HEK293 (cell line): ENCODE measurements at regions not wholly inside any gene's neighbourhood (a gene's known extent, or its start where the extent isn't known, plus 50 kb on each side); places are given as distances from the start of the nearest gene placed in this dataset.

Experiments used
- CTCF ChIA-PET: fragments of 350-600 bp; formaldehyde crosslinking; extraction: SDS; loops from one replicate; lab custom pipeline; 2021; ENCODE audit warnings: antibody characterized with exemption; lab: Yijun Ruan, JAX
- POLR2A ChIA-PET: fragments of 300-600 bp; formaldehyde crosslinking; extraction: SDS; loops from one replicate; lab custom pipeline; 2020; ENCODE audit warnings: antibody characterized with exemption, inconsistent platforms; lab: Yijun Ruan, JAX
- H3K27ac ChIP-seq: fragments of 200-500 bp; sonication (Bioruptor generic); 2 replicates; pipeline ENCODE4 v1.5.1; 2014; ENCODE audit warnings: low read depth, low read length, control low read depth, inconsistent platforms; ENCODE audit errors: extremely low read depth
- H3K36me3 ChIP-seq, 2 experiments: fragments of 200-500 bp in 1 of 2; sonication (Bioruptor generic) in 1 of 2; 1 replicate in 1 of 2; 2 replicates in 1 of 2; pipeline ENCODE4 v1.5.1; 2014 to 2017; ENCODE audit warnings: inconsistent platforms in 2 of 2, low read length in 2 of 2; ENCODE audit not compliant: control insufficient read depth in 2 of 2, insufficient read depth in 1 of 2
- H3K4me1 ChIP-seq: fragments of 200-500 bp; sonication (Bioruptor generic); 2 replicates; pipeline ENCODE4 v1.5.1; 2014; ENCODE audit warnings: mild to moderate bottlenecking, low read length, inconsistent platforms; ENCODE audit not compliant: control insufficient read depth, insufficient read depth
- H3K4me3 ChIP-seq: 2 replicates; pipeline ENCODE4 v1.5.1; 2011; ENCODE audit warnings: low read depth, mild to moderate bottlenecking, control low read depth, low read length, moderate library complexity
- H3K9me3 ChIP-seq: fragments of 200-500 bp; sonication (Bioruptor generic); 2 replicates; pipeline ENCODE4 v1.5.1; 2014; ENCODE audit warnings: low read depth, low read length, inconsistent platforms; ENCODE audit not compliant: control insufficient read depth, insufficient read depth
- GFI1B ChIP-seq: fragments of 450-650 bp; formaldehyde crosslinking; IDR thresholded peaks from 2 replicates; pipeline ENCODE4 v1.5.1; 2016; ENCODE audit warnings: missing biosample characterization, missing genetic modification characterization
- GLI4 ChIP-seq: fragments of 450-650 bp; formaldehyde crosslinking; IDR thresholded peaks from 2 replicates; pipeline ENCODE4 v1.5.1; 2016; ENCODE audit warnings: missing biosample characterization, missing genetic modification characterization
- HOXD13 ChIP-seq: sonication (generic); formaldehyde crosslinking; IDR thresholded peaks from 2 replicates; pipeline ENCODE4 v1.8.0; 2022; ENCODE audit warnings: missing genetic modification reagents, borderline replicate concordance
- IKZF3 ChIP-seq: fragments of 450-650 bp; IDR thresholded peaks from 2 replicates; pipeline ENCODE4 v1.5.0; 2018; ENCODE audit warnings: missing biosample characterization, mild to moderate bottlenecking, missing genetic modification characterization, moderate library complexity
- PATZ1 ChIP-seq: fragments of 450-650 bp; formaldehyde crosslinking; IDR thresholded peaks from 2 replicates; pipeline ENCODE4 v1.5.1; 2016; ENCODE audit warnings: missing biosample characterization, missing genetic modification characterization
- ZBTB8A ChIP-seq: fragments of 450-650 bp; formaldehyde crosslinking; IDR thresholded peaks from 2 replicates; pipeline ENCODE4 v1.5.1; 2016; ENCODE audit warnings: missing biosample characterization, missing genetic modification characterization
- ZFP37 ChIP-seq: fragments of 450-650 bp; formaldehyde crosslinking; IDR thresholded peaks from 2 replicates; pipeline ENCODE4 v1.5.1; 2016; ENCODE audit warnings: missing biosample characterization, missing genetic modification characterization
- ZNF112 ChIP-seq: fragments of 450-650 bp; formaldehyde crosslinking; IDR thresholded peaks from 2 replicates; pipeline ENCODE4 v1.5.0; 2017; ENCODE audit warnings: missing biosample characterization, missing genetic modification characterization
- ZNF146 ChIP-seq: fragments of 450-650 bp; formaldehyde crosslinking; IDR thresholded peaks from 2 replicates; pipeline ENCODE4 v1.5.1; 2016; ENCODE audit warnings: missing biosample characterization, missing genetic modification characterization
- ZNF19 ChIP-seq: fragments of 450-650 bp; formaldehyde crosslinking; IDR thresholded peaks from 2 replicates; pipeline ENCODE4; 2016; ENCODE audit warnings: missing biosample characterization, missing genetic modification characterization, low read depth
- ZNF266 ChIP-seq: fragments of 450-650 bp; formaldehyde crosslinking; IDR thresholded peaks from 2 replicates; pipeline ENCODE4 v1.5.1; 2016; ENCODE audit warnings: missing biosample characterization, missing genetic modification characterization, low read depth
- ZNF366 ChIP-seq: fragments of 450-650 bp; formaldehyde crosslinking; conservative IDR thresholded peaks from 2 replicates; pipeline ENCODE4 v1.5.1; 2016; ENCODE audit warnings: missing biosample characterization, missing genetic modification characterization
- ZNF394 ChIP-seq: fragments of 450-650 bp; formaldehyde crosslinking; IDR thresholded peaks from 2 replicates; pipeline ENCODE4 v1.5.1; 2016; ENCODE audit warnings: missing biosample characterization, missing genetic modification characterization, mild to moderate bottlenecking, moderate library complexity, borderline replicate concordance
- ZNF501 ChIP-seq: fragments of 450-650 bp; formaldehyde crosslinking; IDR thresholded peaks from 2 replicates; pipeline ENCODE4 v1.5.1; 2016; ENCODE audit warnings: missing biosample characterization, missing genetic modification characterization
- ZNF529 ChIP-seq: fragments of 450-650 bp; formaldehyde crosslinking; IDR thresholded peaks from 2 replicates; pipeline ENCODE4 v1.5.1; 2017; ENCODE audit warnings: missing genetic modification characterization, missing biosample characterization; ENCODE audit not compliant: insufficient replicate concordance
- ZNF555 ChIP-seq: fragments of 450-650 bp; formaldehyde crosslinking; conservative IDR thresholded peaks from 2 replicates; pipeline ENCODE4 v1.5.1; 2017; ENCODE audit warnings: missing biosample characterization, mild to moderate bottlenecking, missing genetic modification characterization, inconsistent platforms
- ZNF654 ChIP-seq: fragments of 450-650 bp; formaldehyde crosslinking; IDR thresholded peaks from 2 replicates; pipeline ENCODE4 v1.5.1; 2016; ENCODE audit warnings: low read depth, missing biosample characterization, missing genetic modification characterization
- ZNF768 ChIP-seq: fragments of 450-650 bp; formaldehyde crosslinking; IDR thresholded peaks from 2 replicates; pipeline ENCODE4 v1.5.1; 2018; ENCODE audit warnings: missing biosample characterization, mild to moderate bottlenecking, missing genetic modification characterization
- ZNF777 ChIP-seq: fragments of 450-650 bp; formaldehyde crosslinking; IDR thresholded peaks from 2 replicates; pipeline ENCODE4 v1.5.1; 2017; ENCODE audit warnings: missing biosample characterization, missing genetic modification characterization, borderline replicate concordance
- ZNF791 ChIP-seq: fragments of 450-650 bp; formaldehyde crosslinking; IDR thresholded peaks from 2 replicates; pipeline ENCODE4 v1.5.1; 2016; ENCODE audit warnings: missing biosample characterization, missing genetic modification characterization
- ZNF792 ChIP-seq: fragments of 450-650 bp; formaldehyde crosslinking; IDR thresholded peaks from 2 replicates; pipeline ENCODE4 v1.5.1; 2016; ENCODE audit warnings: missing biosample characterization, missing genetic modification characterization
- TF ChIP-seq, protein P1 (sequence below): fragments of 450-650 bp; formaldehyde crosslinking; IDR thresholded peaks from 2 replicates; pipeline ENCODE4 v1.5.0; 2017; ENCODE audit warnings: missing biosample characterization, missing genetic modification characterization, borderline replicate concordance
- TF ChIP-seq, protein P2 (sequence below): fragments of 450-650 bp; formaldehyde crosslinking; IDR thresholded peaks from 2 replicates; pipeline ENCODE4 v1.5.1; 2016; ENCODE audit warnings: missing biosample characterization, missing genetic modification characterization
- TF ChIP-seq, protein P3 (sequence below): fragments of 450-650 bp; formaldehyde crosslinking; IDR thresholded peaks from 2 replicates; pipeline ENCODE4 v1.5.1; 2016; ENCODE audit warnings: missing biosample characterization, missing genetic modification characterization

GRCh38 chr2:211055438-211055837 is 499.0 kb downstream of the CPS1 start:
- Histone ChIP-seq H3K4me1 (no peaks in the 10 kb centered on the region), H3K36me3 (no peaks in the 10 kb centered on the region), H3K4me3 (no peak overlapping the region), H3K27ac (no peak overlapping the region), H3K9me3 (no peaks in the 10 kb centered on the region)
- POLR2A ChIA-PET = no interaction called here
- no peak for TF ChIP-seq ZNF768
- TF ChIP-seq ZNF19 (tag by site-specific recombination) = no peak
- TF ChIP-seq, protein P1, sequence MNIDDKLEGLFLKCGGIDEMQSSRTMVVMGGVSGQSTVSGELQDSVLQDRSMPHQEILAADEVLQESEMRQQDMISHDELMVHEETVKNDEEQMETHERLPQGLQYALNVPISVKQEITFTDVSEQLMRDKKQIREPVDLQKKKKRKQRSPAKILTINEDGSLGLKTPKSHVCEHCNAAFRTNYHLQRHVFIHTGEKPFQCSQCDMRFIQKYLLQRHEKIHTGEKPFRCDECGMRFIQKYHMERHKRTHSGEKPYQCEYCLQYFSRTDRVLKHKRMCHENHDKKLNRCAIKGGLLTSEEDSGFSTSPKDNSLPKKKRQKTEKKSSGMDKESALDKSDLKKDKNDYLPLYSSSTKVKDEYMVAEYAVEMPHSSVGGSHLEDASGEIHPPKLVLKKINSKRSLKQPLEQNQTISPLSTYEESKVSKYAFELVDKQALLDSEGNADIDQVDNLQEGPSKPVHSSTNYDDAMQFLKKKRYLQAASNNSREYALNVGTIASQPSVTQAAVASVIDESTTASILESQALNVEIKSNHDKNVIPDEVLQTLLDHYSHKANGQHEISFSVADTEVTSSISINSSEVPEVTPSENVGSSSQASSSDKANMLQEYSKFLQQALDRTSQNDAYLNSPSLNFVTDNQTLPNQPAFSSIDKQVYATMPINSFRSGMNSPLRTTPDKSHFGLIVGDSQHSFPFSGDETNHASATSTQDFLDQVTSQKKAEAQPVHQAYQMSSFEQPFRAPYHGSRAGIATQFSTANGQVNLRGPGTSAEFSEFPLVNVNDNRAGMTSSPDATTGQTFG (tag by site-specific recombination) = no peak
- TF ChIP-seq ZNF366 (tag by site-specific recombination) = no peak
- no peak for TF ChIP-seq GFI1B (tag by site-specific recombination)
- TF ChIP-seq ZFP37 = no peak
- TF ChIP-seq ZNF777 (tag by site-specific recombination) = no peak
- TF ChIP-seq ZNF394 (tag by site-specific recombination) = no peak
- TF ChIP-seq, protein P2, sequence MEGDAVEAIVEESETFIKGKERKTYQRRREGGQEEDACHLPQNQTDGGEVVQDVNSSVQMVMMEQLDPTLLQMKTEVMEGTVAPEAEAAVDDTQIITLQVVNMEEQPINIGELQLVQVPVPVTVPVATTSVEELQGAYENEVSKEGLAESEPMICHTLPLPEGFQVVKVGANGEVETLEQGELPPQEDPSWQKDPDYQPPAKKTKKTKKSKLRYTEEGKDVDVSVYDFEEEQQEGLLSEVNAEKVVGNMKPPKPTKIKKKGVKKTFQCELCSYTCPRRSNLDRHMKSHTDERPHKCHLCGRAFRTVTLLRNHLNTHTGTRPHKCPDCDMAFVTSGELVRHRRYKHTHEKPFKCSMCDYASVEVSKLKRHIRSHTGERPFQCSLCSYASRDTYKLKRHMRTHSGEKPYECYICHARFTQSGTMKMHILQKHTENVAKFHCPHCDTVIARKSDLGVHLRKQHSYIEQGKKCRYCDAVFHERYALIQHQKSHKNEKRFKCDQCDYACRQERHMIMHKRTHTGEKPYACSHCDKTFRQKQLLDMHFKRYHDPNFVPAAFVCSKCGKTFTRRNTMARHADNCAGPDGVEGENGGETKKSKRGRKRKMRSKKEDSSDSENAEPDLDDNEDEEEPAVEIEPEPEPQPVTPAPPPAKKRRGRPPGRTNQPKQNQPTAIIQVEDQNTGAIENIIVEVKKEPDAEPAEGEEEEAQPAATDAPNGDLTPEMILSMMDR (tag by site-specific recombination) = peak; percentile 37; the same call in 1 of the 2 replicates
- peak; percentile 58 for TF ChIP-seq ZNF654
- CTCF ChIA-PET = interaction anchor here (0.6 to 0.7 kb wide), 4 partner anchors 9 to 433 kb away, joined by 3 to 6 read pairs (median 4); no protein-coding TSS in a partner anchor

- H3K4me1 ChIP-seq = no peaks in the 10 kb centered on the region
- no peak overlapping the region for H3K4me3 ChIP-seq
- CTCF ChIA-PET = no interaction called here
- POLR2A ChIA-PET = no interaction called here
- H3K27ac ChIP-seq = no peak overlapping the region
- no peaks in the 10 kb centered on the region for H3K36me3 ChIP-seq
- H3K9me3 ChIP-seq = no peaks in the 10 kb centered on the region
- TF ChIP-seq GLI4 (tag by site-specific recombination) = no peak
- TF ChIP-seq ZNF791 (tag by site-specific recombination) = no peak
Measured at GRCh38 chr2:211061612-211062296, 505.4 kb downstream of the CPS1 start.

DNA sequence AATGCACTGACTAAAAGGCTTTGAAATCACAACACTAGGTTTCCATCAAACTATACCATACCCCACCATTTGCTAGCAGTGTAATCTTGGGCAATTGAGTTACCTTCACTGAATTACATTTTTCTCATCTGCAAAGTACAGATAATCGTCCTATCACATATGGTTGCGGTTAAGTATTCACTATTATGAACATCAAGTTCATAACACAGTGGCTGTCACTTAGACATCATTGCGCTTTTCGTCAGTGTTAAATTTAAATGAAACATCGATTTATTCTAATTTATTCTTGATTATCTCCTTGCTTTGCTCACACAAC is 505.9 kb downstream of the CPS1 start:
- Histone ChIP-seq H3K9me3 (no peaks in the 10 kb centered on the region), H3K4me3 (no peak overlapping the region), H3K36me3 (no peaks in the 10 kb centered on the region), H3K27ac (no peak overlapping the region)
- CTCF ChIA-PET = no interaction called here
- TF ChIP-seq ZBTB8A (tag by site-specific recombination) = no peak
- no peak for TF ChIP-seq HOXD13
- no peak for TF ChIP-seq IKZF3 (tag by site-specific recombination)
- no peak for TF ChIP-seq ZNF529 (tag by site-specific recombination)
- TF ChIP-seq ZNF146 = no peak
- no peak for TF ChIP-seq PATZ1 (tag by site-specific recombination)
- no peak for TF ChIP-seq ZNF791 (tag by site-specific recombination)
- no peak for TF ChIP-seq ZNF501 (tag by site-specific recombination)
- no peak for TF ChIP-seq ZNF112 (tag by site-specific recombination)
- TF ChIP-seq ZNF266 (tag by site-specific recombination) = no peak
- no peak for TF ChIP-seq ZNF555
- TF ChIP-seq, protein P3, sequence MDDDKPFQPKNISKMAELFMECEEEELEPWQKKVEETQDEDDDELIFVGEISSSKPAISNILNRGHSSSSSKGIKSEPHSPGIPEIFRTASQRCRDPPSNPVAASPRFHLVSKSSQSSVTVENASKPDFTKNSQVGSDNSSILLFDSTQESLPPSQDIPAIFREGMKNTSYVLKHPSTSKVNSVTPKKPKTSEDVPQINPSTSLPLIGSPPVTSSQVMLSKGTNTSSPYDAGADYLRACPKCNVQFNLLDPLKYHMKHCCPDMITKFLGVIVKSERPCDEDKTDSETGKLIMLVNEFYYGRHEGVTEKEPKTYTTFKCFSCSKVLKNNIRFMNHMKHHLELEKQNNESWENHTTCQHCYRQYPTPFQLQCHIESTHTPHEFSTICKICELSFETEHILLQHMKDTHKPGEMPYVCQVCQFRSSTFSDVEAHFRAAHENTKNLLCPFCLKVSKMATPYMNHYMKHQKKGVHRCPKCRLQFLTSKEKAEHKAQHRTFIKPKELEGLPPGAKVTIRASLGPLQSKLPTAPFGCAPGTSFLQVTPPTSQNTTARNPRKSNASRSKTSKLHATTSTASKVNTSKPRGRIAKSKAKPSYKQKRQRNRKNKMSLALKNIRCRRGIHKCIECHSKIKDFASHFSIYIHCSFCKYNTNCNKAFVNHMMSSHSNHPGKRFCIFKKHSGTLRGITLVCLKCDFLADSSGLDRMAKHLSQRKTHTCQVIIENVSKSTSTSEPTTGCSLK (tag by site-specific recombination) = no peak
- TF ChIP-seq ZNF792 (tag by site-specific recombination) = no peak
- TF ChIP-seq, all 188 proteins: peak for 0
- H3K4me1 ChIP-seq = no peaks in the 10 kb centered on the region
- POLR2A ChIA-PET = no interaction called here
